OCI-LY1 (cell line): ENCODE measurements at regions not wholly inside any gene's neighbourhood (a gene's known extent, or its start where the extent isn't known, plus 50 kb on each side); places are given as distances from the start of the nearest gene placed in this dataset.

Experiments used
- H2AFZ ChIP-seq: fragments of 200-600 bp; sonication (generic), shearing (Covaris generic); 2 replicates; pipeline ENCODE4 v1.6.0; 2014; ENCODE audit warnings: antibody characterized with exemption, mild to moderate bottlenecking, low read length
- H3F3A ChIP-seq: fragments of 200-600 bp; sonication (generic), shearing (Covaris generic); 2 replicates; pipeline ENCODE4 v1.6.0; 2014; ENCODE audit warnings: mild to moderate bottlenecking, antibody characterized with exemption, low read length, moderate library complexity; ENCODE audit not compliant: insufficient read depth
- H3K27ac ChIP-seq: fragments of 200-600 bp; sonication (generic); 2 replicates; pipeline ENCODE4 v1.5.1; 2014; ENCODE audit warnings: low read length, mixed run types, mild to moderate bottlenecking, low read depth; ENCODE audit not compliant: poor library complexity, severe bottlenecking
- H3K27me3 ChIP-seq: fragments of 200-600 bp; sonication (generic); 2 replicates; pipeline ENCODE4 v1.6.0; 2014; ENCODE audit warnings: antibody characterized with exemption, mild to moderate bottlenecking, low read length, moderate library complexity; ENCODE audit not compliant: insufficient read depth
- H3K36me3 ChIP-seq: fragments of 200-600 bp; sonication (generic); 2 replicates; pipeline ENCODE4 v1.6.1; 2014; ENCODE audit warnings: mild to moderate bottlenecking, antibody characterized with exemption, low read length, moderate library complexity, mixed read lengths; ENCODE audit not compliant: insufficient read depth
- H3K4me1 ChIP-seq: fragments of 200-600 bp; sonication (generic); 2 replicates; pipeline ENCODE4 v1.5.1; 2014; ENCODE audit warnings: mild to moderate bottlenecking, low read length, moderate library complexity; ENCODE audit not compliant: insufficient read depth, severe bottlenecking
- H3K4me2 ChIP-seq: fragments of 200-600 bp; sonication (generic), shearing (Covaris generic); 2 replicates; pipeline ENCODE4 v1.6.1; 2014; ENCODE audit warnings: low read length
- H3K4me3 ChIP-seq: fragments of 200-600 bp; sonication (generic); 2 replicates; pipeline ENCODE4 v1.5.1; 2014; ENCODE audit warnings: low read length, low read depth, mild to moderate bottlenecking, mixed read lengths; ENCODE audit not compliant: poor library complexity, severe bottlenecking
- H3K79me2 ChIP-seq: fragments of 200-600 bp; shearing (Covaris generic); 2 replicates; pipeline ENCODE4 v1.6.1; 2016; ENCODE audit warnings: mixed run types, low read length, mixed read lengths; ENCODE audit not compliant: insufficient read depth
- H3K9ac ChIP-seq: fragments of 200-600 bp; sonication (generic), shearing (Covaris generic); 2 replicates; pipeline ENCODE4 v1.6.1; 2014; ENCODE audit warnings: mild to moderate bottlenecking, low read length, mixed read lengths
- H3K9me2 ChIP-seq: fragments of 200-600 bp; sonication (generic), shearing (Covaris generic); 2 replicates; pipeline ENCODE4 v1.6.1; 2014; ENCODE audit warnings: low read depth, mild to moderate bottlenecking, low read length, mixed read lengths
- H3K9me3 ChIP-seq: fragments of 200-600 bp; shearing (Covaris generic); 2 replicates; pipeline ENCODE4 v1.6.1; 2014; ENCODE audit warnings: low read length, mixed read lengths
- H4K20me1 ChIP-seq: fragments of 200-600 bp; sonication (generic), shearing (Covaris generic); 2 replicates; pipeline ENCODE4 v1.6.0; 2016; ENCODE audit warnings: mild to moderate bottlenecking, low read length; ENCODE audit not compliant: insufficient read depth
- EZH2 ChIP-seq: fragments of 200-600 bp; sonication (generic), shearing (Covaris generic); IDR thresholded peaks from 2 replicates; pipeline ENCODE4 v1.8.0; 2017; ENCODE audit warnings: borderline replicate concordance, mixed run types, mild to moderate bottlenecking, antibody characterized with exemption, low read length, moderate library complexity, mixed read lengths
- TF ChIP-seq, protein P1 (sequence below): fragments of 200-600 bp; sonication (generic), shearing (Covaris generic); IDR thresholded peaks from 2 replicates; pipeline ENCODE4 v1.5.1; 2017; ENCODE audit warnings: mild to moderate bottlenecking, antibody characterized with exemption, low read length, moderate library complexity, mixed read lengths

DNA sequence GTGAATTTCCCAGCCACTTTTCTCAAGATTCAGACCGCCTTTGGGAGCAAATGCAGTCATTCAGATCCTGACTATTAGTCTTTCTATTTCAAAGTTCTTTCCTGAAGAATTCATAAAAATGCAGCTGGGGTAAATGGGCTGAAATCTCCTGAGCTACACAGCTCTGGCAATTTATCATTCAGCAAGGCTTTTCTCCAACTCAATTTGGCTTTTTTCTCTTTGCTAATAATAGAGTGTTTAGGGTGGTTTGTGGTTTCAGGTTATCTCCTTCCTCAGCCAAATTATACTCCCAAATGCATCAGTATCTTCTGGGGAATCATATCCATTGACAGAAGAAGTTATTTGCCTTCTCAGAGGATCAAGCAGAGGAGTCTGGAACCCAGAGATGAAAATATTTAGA is 282.4 kb upstream of the SLC14A2 start:
- H3K9ac ChIP-seq, result no peak overlapping the region
- H3K79me2 ChIP-seq, result no peaks in the 10 kb centered on the region
- no peak overlapping the region for H3K4me2 ChIP-seq
- no peaks in the 10 kb centered on the region for H3K36me3 ChIP-seq
- no peaks in the 10 kb centered on the region for H3K4me1 ChIP-seq
- no peaks in the 10 kb centered on the region for H4K20me1 ChIP-seq
- H3K9me2 ChIP-seq, result no peaks in the 10 kb centered on the region
- no peak overlapping the region for H3K4me3 ChIP-seq
- no peaks in the 10 kb centered on the region for H3F3A ChIP-seq
- no peak overlapping the region for H3K27ac ChIP-seq
- H2AFZ ChIP-seq, result no peak overlapping the region
- no peaks in the 10 kb centered on the region for H3K9me3 ChIP-seq
- H3K27me3 ChIP-seq, result no peaks in the 10 kb centered on the region
- TF ChIP-seq, protein P1, sequence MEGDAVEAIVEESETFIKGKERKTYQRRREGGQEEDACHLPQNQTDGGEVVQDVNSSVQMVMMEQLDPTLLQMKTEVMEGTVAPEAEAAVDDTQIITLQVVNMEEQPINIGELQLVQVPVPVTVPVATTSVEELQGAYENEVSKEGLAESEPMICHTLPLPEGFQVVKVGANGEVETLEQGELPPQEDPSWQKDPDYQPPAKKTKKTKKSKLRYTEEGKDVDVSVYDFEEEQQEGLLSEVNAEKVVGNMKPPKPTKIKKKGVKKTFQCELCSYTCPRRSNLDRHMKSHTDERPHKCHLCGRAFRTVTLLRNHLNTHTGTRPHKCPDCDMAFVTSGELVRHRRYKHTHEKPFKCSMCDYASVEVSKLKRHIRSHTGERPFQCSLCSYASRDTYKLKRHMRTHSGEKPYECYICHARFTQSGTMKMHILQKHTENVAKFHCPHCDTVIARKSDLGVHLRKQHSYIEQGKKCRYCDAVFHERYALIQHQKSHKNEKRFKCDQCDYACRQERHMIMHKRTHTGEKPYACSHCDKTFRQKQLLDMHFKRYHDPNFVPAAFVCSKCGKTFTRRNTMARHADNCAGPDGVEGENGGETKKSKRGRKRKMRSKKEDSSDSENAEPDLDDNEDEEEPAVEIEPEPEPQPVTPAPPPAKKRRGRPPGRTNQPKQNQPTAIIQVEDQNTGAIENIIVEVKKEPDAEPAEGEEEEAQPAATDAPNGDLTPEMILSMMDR, result no peak
- no peak for TF ChIP-seq EZH2

DNA sequence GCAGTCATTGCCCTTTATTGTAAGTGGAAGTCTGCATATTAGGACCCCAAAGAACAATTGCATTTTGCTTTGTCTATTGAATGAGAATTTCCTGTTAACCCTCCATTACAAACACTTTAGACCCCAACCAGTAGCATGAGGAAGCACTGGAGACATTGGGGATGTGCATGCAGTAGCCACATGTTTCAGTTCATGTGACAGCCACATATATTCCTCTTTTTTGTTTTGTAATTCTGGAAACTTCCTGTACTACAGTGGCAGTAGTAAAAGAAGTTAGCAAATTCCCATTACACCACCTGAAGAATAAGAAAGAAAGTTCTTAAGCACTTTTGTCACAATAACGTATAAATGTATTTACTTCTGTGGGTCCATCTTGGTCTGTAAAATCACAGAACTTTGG is 281.1 kb upstream of the SLC14A2 start:
- H3K27me3 ChIP-seq, result no peaks in the 10 kb centered on the region
- H3F3A ChIP-seq, result no peaks in the 10 kb centered on the region
- H3K4me1 ChIP-seq, result no peaks in the 10 kb centered on the region
- H3K9me2 ChIP-seq, result no peaks in the 10 kb centered on the region
- H2AFZ ChIP-seq, result no peak overlapping the region
- H3K79me2 ChIP-seq, result no peaks in the 10 kb centered on the region
- H3K4me2 ChIP-seq, result no peak overlapping the region
- H3K9me3 ChIP-seq, result no peaks in the 10 kb centered on the region
- no peak overlapping the region for H3K27ac ChIP-seq
- no peak overlapping the region for H3K4me3 ChIP-seq
- H3K9ac ChIP-seq, result no peak overlapping the region
- TF ChIP-seq, protein P1, result no peak
- no peak for TF ChIP-seq EZH2
- no peaks in the 10 kb centered on the region for H4K20me1 ChIP-seq
- H3K36me3 ChIP-seq, result no peaks in the 10 kb centered on the region

GRCh38 chr18:45335282-45336043 is 279.8 kb upstream of the SLC14A2 start:
- H3K27ac ChIP-seq, result no peak overlapping the region
- no peaks in the 10 kb centered on the region for H3K9me3 ChIP-seq
- no peaks in the 10 kb centered on the region for H3K79me2 ChIP-seq
- H4K20me1 ChIP-seq, result no peaks in the 10 kb centered on the region
- H3K9ac ChIP-seq, result no peak overlapping the region
- H2AFZ ChIP-seq, result no peak overlapping the region
- TF ChIP-seq, protein P1, result no peak
- TF ChIP-seq EZH2, result no peak
- no peak overlapping the region for H3K4me3 ChIP-seq
- no peaks in the 10 kb centered on the region for H3K4me1 ChIP-seq
- H3K4me2 ChIP-seq, result no peak overlapping the region
- no peaks in the 10 kb centered on the region for H3K36me3 ChIP-seq
- no peaks in the 10 kb centered on the region for H3K27me3 ChIP-seq
- no peaks in the 10 kb centered on the region for H3K9me2 ChIP-seq
- no peaks in the 10 kb centered on the region for H3F3A ChIP-seq
